ENCODE measurements at regions not wholly inside any gene's neighbourhood (a gene's known extent, or its start where the extent isn't known, plus 50 kb on each side); places are given as distances from the start of the nearest gene placed in this dataset.

DNA sequence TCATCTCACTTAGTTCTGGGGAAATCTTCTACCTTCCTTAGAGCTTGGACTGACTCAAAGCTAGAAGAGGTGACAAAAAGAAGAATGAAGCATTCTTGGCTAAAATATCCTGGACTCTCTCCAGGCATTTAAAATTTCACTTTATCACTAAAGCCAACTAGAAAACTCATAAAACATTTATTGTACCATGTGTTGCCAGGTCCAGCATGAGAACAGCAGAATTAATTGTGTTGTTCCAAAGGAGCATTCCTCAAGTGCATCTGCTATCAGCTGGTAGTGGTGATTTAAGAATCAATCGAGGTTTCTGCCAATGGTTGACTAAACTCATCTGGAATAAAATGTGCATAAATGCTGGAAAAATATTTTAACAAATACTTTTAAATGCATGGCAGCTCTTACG, 147.3 kb upstream of the SSTR4 start:
- H3K79me1 ChIP-seq (ENCODE audit: low read depth in 1 of 2, low read length in 2 of 2), result no peaks in the 10 kb centered on the region
- dilution Hi-C loops (cut with HindIII; ENCODE audit: low sequenced_read_pairs, unreplicated experiment) (no loop called here), intact Hi-C loops (cut with micrococcal nuclease) (no loop called here), in situ Hi-C loops (cut with MboI; ENCODE audit: low sequenced_read_pairs) (no loop called here)
- H2BK20ac ChIP-seq (ENCODE audit: low read depth, low read length), result no peak overlapping the region
- TF ChIP-seq, protein P1, sequence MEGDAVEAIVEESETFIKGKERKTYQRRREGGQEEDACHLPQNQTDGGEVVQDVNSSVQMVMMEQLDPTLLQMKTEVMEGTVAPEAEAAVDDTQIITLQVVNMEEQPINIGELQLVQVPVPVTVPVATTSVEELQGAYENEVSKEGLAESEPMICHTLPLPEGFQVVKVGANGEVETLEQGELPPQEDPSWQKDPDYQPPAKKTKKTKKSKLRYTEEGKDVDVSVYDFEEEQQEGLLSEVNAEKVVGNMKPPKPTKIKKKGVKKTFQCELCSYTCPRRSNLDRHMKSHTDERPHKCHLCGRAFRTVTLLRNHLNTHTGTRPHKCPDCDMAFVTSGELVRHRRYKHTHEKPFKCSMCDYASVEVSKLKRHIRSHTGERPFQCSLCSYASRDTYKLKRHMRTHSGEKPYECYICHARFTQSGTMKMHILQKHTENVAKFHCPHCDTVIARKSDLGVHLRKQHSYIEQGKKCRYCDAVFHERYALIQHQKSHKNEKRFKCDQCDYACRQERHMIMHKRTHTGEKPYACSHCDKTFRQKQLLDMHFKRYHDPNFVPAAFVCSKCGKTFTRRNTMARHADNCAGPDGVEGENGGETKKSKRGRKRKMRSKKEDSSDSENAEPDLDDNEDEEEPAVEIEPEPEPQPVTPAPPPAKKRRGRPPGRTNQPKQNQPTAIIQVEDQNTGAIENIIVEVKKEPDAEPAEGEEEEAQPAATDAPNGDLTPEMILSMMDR (conservative IDR thresholded peaks at IDR 0.05; ENCODE audit: low read depth, low read length), result no peak
- no peak for TF ChIP-seq RFX5 (IDR thresholded peaks at IDR 0.05; ENCODE audit: low read depth, low read length)
- no peak for TF ChIP-seq CEBPB (IDR thresholded peaks at IDR 0.05; ENCODE audit: low read depth, low read length)
- no peak for TF ChIP-seq BHLHE40 (IDR thresholded peaks at IDR 0.05; ENCODE audit: low read depth, low read length)
- TF ChIP-seq RAD21 (IDR thresholded peaks at IDR 0.05; ENCODE audit: low read length), result no peak
- TF ChIP-seq ELK1 (IDR thresholded peaks at IDR 0.05; ENCODE audit: borderline replicate concordance, low read depth, low read length), result no peak
- TF ChIP-seq RCOR1 (IDR thresholded peaks at IDR 0.05; ENCODE audit: insufficient replicate concordance, low read length), result no peak
- no peak for TF ChIP-seq SMC3 (IDR thresholded peaks at IDR 0.05; ENCODE audit: low read depth, low read length)
- TF ChIP-seq MXI1 (IDR thresholded peaks at IDR 0.05; ENCODE audit: borderline replicate concordance, low read depth, low read length), result no peak
- no peak for TF ChIP-seq USF2 (IDR thresholded peaks at IDR 0.05; ENCODE audit: low read depth, low read length)
- TF ChIP-seq MAFK (IDR thresholded peaks at IDR 0.05; ENCODE audit: low read depth, low read length), result no peak
- no peak for TF ChIP-seq POLR2A (IDR thresholded peaks at IDR 0.05; ENCODE audit: low read depth, low read length)
- TF ChIP-seq FOS (IDR thresholded peaks at IDR 0.05; ENCODE audit: low read depth, low read length), result no peak
- no peak for TF ChIP-seq NFE2L2 (IDR thresholded peaks at IDR 0.05; ENCODE audit: low read depth, low read length)
- no peak for TF ChIP-seq CHD1 (IDR thresholded peaks at IDR 0.05; ENCODE audit: low read depth, low read length)
- no peak for TF ChIP-seq MAZ (IDR thresholded peaks at IDR 0.05; ENCODE audit: borderline replicate concordance, low read depth, low read length)
- H2AFZ ChIP-seq (replicated peaks; ENCODE audit: low read length, poor library complexity), result no peak overlapping the region
- no peak overlapping the region for H2AK5ac ChIP-seq (ENCODE audit: low read depth, low read length)
- ATAC-seq (ENCODE audit: low read depth) (no peak), DNase-seq (no peak)
- H4K91ac ChIP-seq (ENCODE audit: insufficient read depth, low read depth, low read length), result no peak overlapping the region
- H3K4me2 ChIP-seq (ENCODE audit: low read depth, low read length), result no peak overlapping the region
- no TSS peak for BruUV-seq (replicated peaks)
- no peak overlapping the region for H3K4me3 ChIP-seq (ENCODE audit: insufficient read depth, low read depth, low read length)
- no peak overlapping the region for H3K14ac ChIP-seq (replicated peaks; ENCODE audit: low read depth, low read length)
- no peaks in the 10 kb centered on the region for H4K20me1 ChIP-seq (ENCODE audit: insufficient read depth, low read length)
- H4K8ac ChIP-seq (ENCODE audit: low read depth in 2 of 2, low read length in 2 of 2), result no peak overlapping the region
- H3K56ac ChIP-seq (ENCODE audit: extremely low read depth, insufficient read depth, low read length), result no peak overlapping the region
- no peak overlapping the region for H2BK120ac ChIP-seq (ENCODE audit: low read depth, low read length)
- CTCF ChIA-PET, result no interaction called here
- H2AK9ac ChIP-seq (replicated peaks; ENCODE audit: low read depth, low read length, poor library complexity), result no peak overlapping the region
- H4K5ac ChIP-seq (ENCODE audit: low read depth, low read length), result no peak overlapping the region
- no peak overlapping the region for H2BK15ac ChIP-seq (ENCODE audit: low read depth, low read length)
- no peak overlapping the region for H3K18ac ChIP-seq (ENCODE audit: low read depth, low read length)
- no CpG with 5 or more reads among the region's 2 CpGs for WGBS, 2 experiments (ENCODE audit: extremely low coverage in 2 of 2, insufficient read length in 1 of 2)
- H2BK5ac ChIP-seq (ENCODE audit: low read depth, low read length, poor library complexity, severe bottlenecking), result no peak overlapping the region
- H3K9me1 ChIP-seq (ENCODE audit: insufficient read depth, low read length), result no peaks in the 10 kb centered on the region
- no peak overlapping the region for H3K9ac ChIP-seq (ENCODE audit: low read depth, low read length)
- H3K36me3 ChIP-seq (ENCODE audit: control insufficient read depth, insufficient read depth, low read length), result no peaks in the 10 kb centered on the region
- H3K9me3 ChIP-seq (ENCODE audit: control insufficient read depth, insufficient read depth, low read length), result no peaks in the 10 kb centered on the region
- H3K23ac ChIP-seq (ENCODE audit: low read depth, low read length), result no peak overlapping the region
- POLR2A ChIA-PET (ENCODE audit: unreplicated experiment), result no interaction called here
- H3K4me1 ChIP-seq (ENCODE audit: control insufficient read depth, insufficient read depth, low read length), result no peaks in the 10 kb centered on the region
- H3K27me3 ChIP-seq (ENCODE audit: control insufficient read depth, insufficient read depth, low read length), result no peaks in the 10 kb centered on the region
- no peak overlapping the region for H3K4ac ChIP-seq (ENCODE audit: low read depth, low read length)
- no peak overlapping the region for H3K27ac ChIP-seq (ENCODE audit: insufficient read depth, low read length)
